OCI-LY1 (cell line): ENCODE measurements at regions not wholly inside any gene's neighbourhood (a gene's known extent, or its start where the extent isn't known, plus 50 kb on each side); places are given as distances from the start of the nearest gene placed in this dataset.

Experiments used
- H2AFZ ChIP-seq: fragments of 200-600 bp; sonication (generic), shearing (Covaris generic); 2 replicates; pipeline ENCODE4 v1.6.0; 2014; ENCODE audit warnings: antibody characterized with exemption, mild to moderate bottlenecking, low read length
- H3F3A ChIP-seq: fragments of 200-600 bp; sonication (generic), shearing (Covaris generic); 2 replicates; pipeline ENCODE4 v1.6.0; 2014; ENCODE audit warnings: mild to moderate bottlenecking, antibody characterized with exemption, low read length, moderate library complexity; ENCODE audit not compliant: insufficient read depth
- H3K27ac ChIP-seq: fragments of 200-600 bp; sonication (generic); 2 replicates; pipeline ENCODE4 v1.5.1; 2014; ENCODE audit warnings: low read length, mixed run types, mild to moderate bottlenecking, low read depth; ENCODE audit not compliant: poor library complexity, severe bottlenecking
- H3K27me3 ChIP-seq: fragments of 200-600 bp; sonication (generic); 2 replicates; pipeline ENCODE4 v1.6.0; 2014; ENCODE audit warnings: antibody characterized with exemption, mild to moderate bottlenecking, low read length, moderate library complexity; ENCODE audit not compliant: insufficient read depth
- H3K36me3 ChIP-seq: fragments of 200-600 bp; sonication (generic); 2 replicates; pipeline ENCODE4 v1.6.1; 2014; ENCODE audit warnings: mild to moderate bottlenecking, antibody characterized with exemption, low read length, moderate library complexity, mixed read lengths; ENCODE audit not compliant: insufficient read depth
- H3K4me1 ChIP-seq: fragments of 200-600 bp; sonication (generic); 2 replicates; pipeline ENCODE4 v1.5.1; 2014; ENCODE audit warnings: mild to moderate bottlenecking, low read length, moderate library complexity; ENCODE audit not compliant: insufficient read depth, severe bottlenecking
- H3K4me2 ChIP-seq: fragments of 200-600 bp; sonication (generic), shearing (Covaris generic); 2 replicates; pipeline ENCODE4 v1.6.1; 2014; ENCODE audit warnings: low read length
- H3K4me3 ChIP-seq: fragments of 200-600 bp; sonication (generic); 2 replicates; pipeline ENCODE4 v1.5.1; 2014; ENCODE audit warnings: low read length, low read depth, mild to moderate bottlenecking, mixed read lengths; ENCODE audit not compliant: poor library complexity, severe bottlenecking
- H3K79me2 ChIP-seq: fragments of 200-600 bp; shearing (Covaris generic); 2 replicates; pipeline ENCODE4 v1.6.1; 2016; ENCODE audit warnings: mixed run types, low read length, mixed read lengths; ENCODE audit not compliant: insufficient read depth
- H3K9ac ChIP-seq: fragments of 200-600 bp; sonication (generic), shearing (Covaris generic); 2 replicates; pipeline ENCODE4 v1.6.1; 2014; ENCODE audit warnings: mild to moderate bottlenecking, low read length, mixed read lengths
- H3K9me2 ChIP-seq: fragments of 200-600 bp; sonication (generic), shearing (Covaris generic); 2 replicates; pipeline ENCODE4 v1.6.1; 2014; ENCODE audit warnings: low read depth, mild to moderate bottlenecking, low read length, mixed read lengths
- H3K9me3 ChIP-seq: fragments of 200-600 bp; shearing (Covaris generic); 2 replicates; pipeline ENCODE4 v1.6.1; 2014; ENCODE audit warnings: low read length, mixed read lengths
- H4K20me1 ChIP-seq: fragments of 200-600 bp; sonication (generic), shearing (Covaris generic); 2 replicates; pipeline ENCODE4 v1.6.0; 2016; ENCODE audit warnings: mild to moderate bottlenecking, low read length; ENCODE audit not compliant: insufficient read depth
- EZH2 ChIP-seq: fragments of 200-600 bp; sonication (generic), shearing (Covaris generic); IDR thresholded peaks from 2 replicates; pipeline ENCODE4 v1.8.0; 2017; ENCODE audit warnings: borderline replicate concordance, mixed run types, mild to moderate bottlenecking, antibody characterized with exemption, low read length, moderate library complexity, mixed read lengths
- TF ChIP-seq, protein P1 (sequence below): fragments of 200-600 bp; sonication (generic), shearing (Covaris generic); IDR thresholded peaks from 2 replicates; pipeline ENCODE4 v1.5.1; 2017; ENCODE audit warnings: mild to moderate bottlenecking, antibody characterized with exemption, low read length, moderate library complexity, mixed read lengths

- Histone ChIP-seq H3K4me3 (no peak overlapping the region), H3K27me3 (no peaks in the 10 kb centered on the region), H3K9me3 (no peaks in the 10 kb centered on the region), H3K79me2 (no peaks in the 10 kb centered on the region), H4K20me1 (no peaks in the 10 kb centered on the region), H3K36me3 (no peaks in the 10 kb centered on the region), H2AFZ (no peak overlapping the region), H3K9ac (no peak overlapping the region), H3K9me2 (no peaks in the 10 kb centered on the region), H3K4me1 (no peaks in the 10 kb centered on the region), H3K4me2 (no peak overlapping the region), H3K27ac (no peak overlapping the region), H3F3A (no peaks in the 10 kb centered on the region)
- TF ChIP-seq, protein P1, sequence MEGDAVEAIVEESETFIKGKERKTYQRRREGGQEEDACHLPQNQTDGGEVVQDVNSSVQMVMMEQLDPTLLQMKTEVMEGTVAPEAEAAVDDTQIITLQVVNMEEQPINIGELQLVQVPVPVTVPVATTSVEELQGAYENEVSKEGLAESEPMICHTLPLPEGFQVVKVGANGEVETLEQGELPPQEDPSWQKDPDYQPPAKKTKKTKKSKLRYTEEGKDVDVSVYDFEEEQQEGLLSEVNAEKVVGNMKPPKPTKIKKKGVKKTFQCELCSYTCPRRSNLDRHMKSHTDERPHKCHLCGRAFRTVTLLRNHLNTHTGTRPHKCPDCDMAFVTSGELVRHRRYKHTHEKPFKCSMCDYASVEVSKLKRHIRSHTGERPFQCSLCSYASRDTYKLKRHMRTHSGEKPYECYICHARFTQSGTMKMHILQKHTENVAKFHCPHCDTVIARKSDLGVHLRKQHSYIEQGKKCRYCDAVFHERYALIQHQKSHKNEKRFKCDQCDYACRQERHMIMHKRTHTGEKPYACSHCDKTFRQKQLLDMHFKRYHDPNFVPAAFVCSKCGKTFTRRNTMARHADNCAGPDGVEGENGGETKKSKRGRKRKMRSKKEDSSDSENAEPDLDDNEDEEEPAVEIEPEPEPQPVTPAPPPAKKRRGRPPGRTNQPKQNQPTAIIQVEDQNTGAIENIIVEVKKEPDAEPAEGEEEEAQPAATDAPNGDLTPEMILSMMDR, result no peak
Measured at GRCh38 chr4:15262396-15262795, 165.4 kb upstream of the C1QTNF7 start.

DNA sequence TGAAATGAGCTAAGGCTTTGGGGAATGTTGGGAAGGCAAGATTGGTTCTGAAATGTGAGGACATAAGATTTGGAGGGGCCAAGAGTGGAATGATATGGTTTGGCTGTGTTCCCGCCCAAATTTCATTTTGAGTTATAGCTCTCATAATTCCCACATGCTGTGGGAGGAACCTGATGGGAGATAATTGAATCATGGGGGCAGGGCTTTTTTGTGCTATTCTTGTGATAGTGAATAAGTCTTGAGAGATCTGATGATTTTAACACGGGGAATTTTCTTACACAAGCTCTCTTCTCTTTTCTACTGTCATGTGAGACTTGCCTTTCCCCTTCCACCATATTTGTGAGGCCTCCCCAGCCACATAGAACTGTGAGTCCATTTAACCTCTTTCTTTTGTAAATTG lies 157.6 kb upstream of the C1QTNF7 start:
- Histone ChIP-seq H3K27me3 (no peaks in the 10 kb centered on the region), H3K79me2 (no peaks in the 10 kb centered on the region), H3F3A (no peaks in the 10 kb centered on the region), H3K9ac (no peak overlapping the region), H3K36me3 (no peaks in the 10 kb centered on the region), H3K9me3 (no peaks in the 10 kb centered on the region), H3K4me1 (no peaks in the 10 kb centered on the region), H3K4me3 (no peak overlapping the region), H3K4me2 (no peak overlapping the region), H3K27ac (no peak overlapping the region), H2AFZ (no peak overlapping the region), H3K9me2 (no peaks in the 10 kb centered on the region), H4K20me1 (no peaks in the 10 kb centered on the region)
- TF ChIP-seq EZH2, result no peak
- TF ChIP-seq, protein P1, result no peak

GRCh38 chr4:15286041-15286440 lies 141.8 kb upstream of the C1QTNF7 start:
- no peaks in the 10 kb centered on the region for H3K79me2 ChIP-seq
- H3K9me3 ChIP-seq, result no peaks in the 10 kb centered on the region
- no peaks in the 10 kb centered on the region for H3K4me1 ChIP-seq
- no peak overlapping the region for H2AFZ ChIP-seq
- H3K9me2 ChIP-seq, result no peaks in the 10 kb centered on the region
- H3K9ac ChIP-seq, result no peak overlapping the region
- no peaks in the 10 kb centered on the region for H3F3A ChIP-seq
- no peaks in the 10 kb centered on the region for H4K20me1 ChIP-seq
- H3K4me3 ChIP-seq, result no peak overlapping the region
- no peaks in the 10 kb centered on the region for H3K36me3 ChIP-seq
- no peaks in the 10 kb centered on the region for H3K27me3 ChIP-seq
- no peak overlapping the region for H3K27ac ChIP-seq
- TF ChIP-seq EZH2, result no peak
- TF ChIP-seq, protein P1, result no peak
- H3K4me2 ChIP-seq, result no peak overlapping the region
